ENCODE measurements at regions not wholly inside any gene's neighbourhood (a gene's known extent, or its start where the extent isn't known, plus 50 kb on each side); places are given as distances from the start of the nearest gene placed in this dataset.

- TF ChIP-seq CTCF (IDR thresholded peaks at IDR 0.05; ENCODE audit: insufficient read depth, low read length) = no peak
- no peak for TF ChIP-seq POLR2AphosphoS5 (IDR thresholded peaks at IDR 0.05; ENCODE audit: low read depth)
- TF ChIP-seq REST (IDR thresholded peaks at IDR 0.05; ENCODE audit: insufficient replicate concordance, low read depth) = no peak
- TF ChIP-seq GABPA (IDR thresholded peaks at IDR 0.05; ENCODE audit: low read depth) = no peak
- no peak for TF ChIP-seq SPI1 (IDR thresholded peaks at IDR 0.05; ENCODE audit: borderline replicate concordance, low read depth)
These were observed 144.6 kb upstream of the NFIA start for GRCh38 chr1:60937720-60938119.

Data from HL-60 (cell line).